Spleen (tissue), 7 donors: ENCODE measurements at regions not wholly inside any gene's neighbourhood (a gene's known extent, or its start where the extent isn't known, plus 50 kb on each side); places are given as distances from the start of the nearest gene placed in this dataset.

ENCODE experiments used
- CTCF ChIP-seq, 11 experiments: fragments of 200-600 bp in 7 of 11; fragments of 450-650 bp in 4 of 11; sonication (generic) in 4 of 11; IDR thresholded peaks in 8 of 11; conservative IDR thresholded peaks in 3 of 11; 1 replicate in 7 of 11; 2 replicates in 4 of 11; pipeline versions ENCODE4 v1.4.0 to v1.8.0; 2016 to 2021; ENCODE audit warnings: antibody characterized with exemption in 11 of 11, inconsistent platforms in 4 of 11, mild to moderate bottlenecking in 1 of 11
- POLR2A ChIP-seq, 3 donors: fragments of 450-650 bp; IDR thresholded peaks; one replicate each; pipeline ENCODE4 v1.5.1; 2017; ENCODE audit warnings: antibody characterized with exemption in 3 of 3, mild to moderate bottlenecking in 1 of 3
- donor health status: DM: no; HTN: no; CAD: no; lungs with moderate emphysema.
- donor health status: DM: no; HTN: no; CAD: no.
- donor health status: DM: no; HTN: no; CAD: no.

- TF ChIP-seq CTCF (IDR thresholded peaks at IDR 0.05 in 8 of 11, conservative IDR thresholded peaks at IDR 0.05 in 3 of 11) (no peak), POLR2A (IDR thresholded peaks at IDR 0.05) (no peak)
Observed at GRCh38 chr11:28756977-28757376, 648.8 kb downstream of the METTL15 start.
